Frontal cortex (tissue), 3 donors: ENCODE measurements at regions not wholly inside any gene's neighbourhood (a gene's known extent, or its start where the extent isn't known, plus 50 kb on each side); places are given as distances from the start of the nearest gene placed in this dataset.

Experiments used
- DNase-seq, 2 donors: peaks; one replicate each; pipeline ENCODE4 v3.0.0; 2012; ENCODE audit warnings: low spot score in 2 of 2
- FAIRE-seq: peaks from 2 replicates; lab custom pipeline; 2012; peaks lifted over from hg19 to GRCh38; lab: Jason Lieb, UNC
- donor health status: control.
- donor health status: control.
- donor health status: control.

- FAIRE-seq = no peak
- no peak for DNase-seq
These were observed 276.6 kb upstream of the GADL1 start for GRCh38 chr3:31170932-31171670.

- FAIRE-seq (no peak), DNase-seq (no peak)
These were observed 277.9 kb upstream of the GADL1 start for GRCh38 chr3:31172336-31172735.

- DNase-seq (no peak), FAIRE-seq (no peak)
These were observed 278.8 kb upstream of the GADL1 start for GRCh38 chr3:31173118-31173718.

DNA sequence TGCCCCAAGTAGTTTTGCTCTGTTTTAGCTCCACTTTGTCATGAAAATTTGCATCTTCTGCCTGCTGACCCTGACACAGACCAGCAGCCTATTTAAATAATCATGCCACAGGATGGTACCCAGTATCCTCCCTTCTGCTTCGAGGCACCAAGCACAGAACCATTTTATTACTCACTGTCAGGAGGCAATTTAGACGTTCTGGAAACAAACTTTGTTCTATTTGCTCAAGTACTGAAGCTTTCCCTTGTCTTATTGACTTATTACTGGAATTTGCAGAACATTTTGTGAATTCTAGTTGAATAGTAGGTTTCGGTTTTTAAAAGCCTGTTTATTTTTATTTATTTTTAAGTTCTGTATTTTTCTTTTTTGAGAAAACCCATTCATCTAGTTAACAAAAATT is 279.6 kb upstream of the GADL1 start:
- DNase-seq = no peak
- FAIRE-seq = no peak

DNA sequence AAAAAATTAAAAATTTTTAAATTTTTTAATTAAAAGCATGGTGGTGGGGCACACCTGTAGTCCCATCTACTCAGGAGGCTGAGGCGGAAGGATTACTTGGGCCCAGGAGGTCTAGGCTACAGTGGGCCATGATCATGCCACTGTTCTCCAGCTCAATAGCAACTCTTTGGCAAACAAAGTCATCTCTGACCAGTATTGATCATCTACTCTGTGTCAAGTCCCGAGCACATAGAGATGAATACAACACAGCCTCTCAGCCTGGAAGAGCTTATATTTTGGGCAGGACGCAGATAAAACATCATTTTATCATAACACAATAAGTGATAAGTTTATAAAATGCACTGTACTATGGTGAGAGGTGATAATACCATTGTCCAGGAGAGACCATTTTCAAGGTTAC is 281.6 kb upstream of the GADL1 start:
- DNase-seq (no peak), FAIRE-seq (no peak)

GRCh38 chr3:31178467-31178866 is 284.0 kb upstream of the GADL1 start:
- DNase-seq (no peak), FAIRE-seq (no peak)

- FAIRE-seq (no peak), DNase-seq (no peak)
These were observed 285.3 kb upstream of the GADL1 start for GRCh38 chr3:31179768-31180167.

DNA sequence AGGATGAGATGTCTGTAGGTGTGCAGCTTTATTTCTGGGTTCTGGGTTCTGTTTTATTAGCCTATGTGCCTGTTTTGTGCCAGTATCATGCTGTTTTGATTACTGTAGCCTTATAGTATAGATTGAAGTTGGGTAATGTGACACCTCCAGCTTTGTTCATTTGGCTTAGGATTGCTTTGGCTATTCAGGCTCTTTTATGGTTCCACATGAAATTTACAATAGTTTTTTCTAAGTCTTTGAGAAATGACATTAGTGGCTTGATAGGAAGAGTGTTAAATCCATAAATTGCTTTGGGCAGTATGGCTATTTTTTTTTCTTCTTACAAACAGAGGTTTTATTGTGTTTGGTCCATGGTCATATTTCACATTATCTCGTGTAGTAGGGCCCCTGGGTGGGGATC is 285.8 kb upstream of the GADL1 start:
- FAIRE-seq = no peak
- no peak for DNase-seq

DNA sequence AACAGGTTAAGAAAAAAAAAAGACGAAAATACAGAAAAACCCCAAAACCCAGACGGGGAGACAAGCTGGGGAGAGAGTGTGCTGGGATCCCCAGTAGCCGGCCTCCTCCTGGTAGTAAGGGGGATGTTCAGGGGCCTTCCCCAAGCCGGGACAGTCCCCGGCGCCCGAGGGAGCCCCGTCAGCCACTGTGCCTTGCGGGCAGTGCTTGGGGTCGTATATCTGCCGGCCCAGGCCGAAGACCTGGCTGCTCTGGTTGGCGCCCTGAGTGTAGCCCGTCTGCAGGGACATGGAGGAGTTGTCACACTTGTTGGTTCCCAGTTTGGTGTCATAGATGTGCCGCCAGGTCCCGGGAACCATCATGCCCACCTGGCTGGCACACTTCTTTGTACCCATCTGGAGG is 287.2 kb upstream of the GADL1 start:
- DNase-seq = no peak
- no peak for FAIRE-seq

GRCh38 chr3:31182661-31183060 is 288.2 kb upstream of the GADL1 start:
- DNase-seq = no peak
- no peak for FAIRE-seq

DNA sequence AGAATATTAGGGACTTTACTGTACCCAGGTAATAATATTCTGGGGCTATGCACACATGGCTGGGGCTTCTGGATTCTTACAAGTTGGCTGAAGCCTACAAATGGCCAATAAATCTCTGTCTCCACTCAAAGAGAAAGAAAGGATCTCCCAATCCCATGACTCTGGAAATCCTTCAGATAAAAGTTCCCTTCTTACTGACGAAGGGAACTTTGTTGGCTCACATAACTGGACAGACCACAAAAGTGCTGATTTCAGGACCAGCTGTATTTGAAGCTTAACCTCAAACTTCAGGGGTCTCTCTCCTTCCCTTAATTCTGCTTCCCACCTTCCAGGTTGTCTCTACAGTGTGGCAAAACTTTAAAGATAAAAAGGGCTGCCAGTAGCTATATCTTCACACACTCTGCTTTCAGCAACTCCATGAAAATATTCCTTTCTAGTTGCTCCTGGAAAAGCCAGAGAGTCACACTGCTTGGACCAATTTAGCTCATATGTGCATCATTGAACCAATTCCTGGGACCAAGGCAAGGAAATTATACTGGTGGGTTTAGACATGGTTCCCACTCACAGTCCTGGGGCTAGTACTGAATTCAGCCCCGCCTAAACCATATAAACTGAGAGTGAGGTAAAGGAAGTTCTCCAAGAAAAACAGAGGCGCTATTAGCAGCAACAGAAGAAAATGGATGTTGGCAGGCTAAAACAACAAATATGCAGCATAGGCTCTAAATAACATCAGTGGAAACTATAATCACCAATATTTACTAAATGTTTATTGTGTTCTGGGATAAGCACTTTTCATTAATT is 290.0 kb upstream of the GADL1 start:
- DNase-seq (no peak), FAIRE-seq (no peak)

GRCh38 chr3:31185062-31185357 is 290.5 kb upstream of the GADL1 start:
- FAIRE-seq (no peak), DNase-seq (no peak)

GRCh38 chr3:31186041-31186440 is 291.6 kb upstream of the GADL1 start:
- FAIRE-seq = no peak
- no peak for DNase-seq

DNA sequence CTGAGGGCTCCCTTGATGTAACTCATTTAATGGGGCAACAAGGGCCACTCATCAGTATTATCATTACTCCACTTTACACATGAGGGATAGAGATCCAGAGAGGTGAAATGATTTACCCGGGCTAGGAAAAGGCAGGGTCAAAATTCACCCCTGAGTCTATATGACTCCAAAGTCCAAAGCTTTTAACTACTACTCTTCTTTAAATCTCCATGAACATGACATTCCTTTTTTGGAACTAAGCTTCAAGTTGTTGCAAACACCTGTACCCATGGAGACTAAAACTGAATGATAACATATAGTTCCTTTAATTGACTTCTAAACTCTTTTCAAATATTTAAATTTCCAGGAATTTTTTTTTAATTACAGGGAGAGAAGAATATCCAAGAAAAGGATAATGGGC is 292.9 kb upstream of the GADL1 start:
- DNase-seq = no peak
- FAIRE-seq = no peak

DNA sequence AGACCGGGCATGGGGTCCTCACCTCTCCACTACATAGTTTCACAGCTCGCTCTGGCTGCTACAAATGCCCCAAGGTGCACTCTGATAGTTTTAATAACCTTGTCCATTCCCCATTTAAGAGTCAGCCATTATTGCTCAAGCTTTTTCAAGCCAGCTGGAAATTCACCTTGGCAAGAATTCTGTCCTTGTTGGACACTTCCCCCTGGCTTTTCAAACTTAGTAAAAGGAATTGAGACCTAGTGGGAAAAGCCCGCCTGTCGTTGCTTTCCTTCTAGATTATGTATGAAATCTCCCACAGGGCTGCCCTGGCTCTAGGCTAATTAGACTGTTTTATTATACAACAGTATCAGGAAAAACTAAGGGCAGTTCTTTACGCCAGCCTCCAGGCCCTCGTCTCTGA is 293.7 kb upstream of the GADL1 start:
- FAIRE-seq = no peak

DNA sequence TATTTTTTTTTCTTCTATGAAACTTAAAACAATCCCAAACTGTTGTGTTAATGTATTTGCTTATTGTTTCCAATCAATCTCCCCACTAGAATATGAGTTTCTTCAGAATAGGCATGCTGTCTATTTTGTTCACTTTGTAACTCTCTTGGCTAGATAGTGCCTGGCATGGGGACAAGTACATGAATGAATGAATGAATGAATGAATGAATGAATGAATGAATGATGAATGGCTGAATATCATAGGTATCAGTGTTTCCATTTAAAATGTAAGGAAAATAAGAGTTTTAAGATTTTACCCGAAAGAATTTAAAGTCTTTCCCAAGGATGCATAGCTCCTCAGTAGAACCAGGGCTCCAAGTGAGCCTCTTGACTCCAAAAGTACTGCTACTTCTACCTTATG is 294.9 kb upstream of the GADL1 start:
- FAIRE-seq = no peak

More for the DNA sequence above, 293.7 kb upstream of the GADL1 start:
- DNase-seq = no peak

DNA sequence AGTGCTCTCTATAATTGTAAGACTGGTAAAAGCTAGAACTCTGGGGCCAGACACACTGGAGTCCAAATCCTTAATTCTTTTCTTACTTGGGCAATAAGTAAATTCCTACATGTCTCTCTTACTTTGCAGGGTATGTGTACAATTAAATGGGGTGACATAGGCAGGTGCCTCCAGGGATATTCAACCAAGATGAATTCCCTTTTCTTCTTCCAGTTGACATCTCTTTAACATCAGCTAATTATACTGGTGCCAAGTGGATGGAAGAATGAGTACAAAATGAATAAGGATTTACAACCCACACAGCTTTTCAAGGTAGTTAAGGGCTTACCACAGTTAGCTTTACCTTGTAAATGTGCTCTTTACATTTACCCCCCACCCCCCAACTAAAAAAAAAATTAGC is 295.5 kb upstream of the GADL1 start:
- no peak for FAIRE-seq
- DNase-seq = no peak

More for the DNA sequence above, 294.9 kb upstream of the GADL1 start:
- no peak for DNase-seq

DNA sequence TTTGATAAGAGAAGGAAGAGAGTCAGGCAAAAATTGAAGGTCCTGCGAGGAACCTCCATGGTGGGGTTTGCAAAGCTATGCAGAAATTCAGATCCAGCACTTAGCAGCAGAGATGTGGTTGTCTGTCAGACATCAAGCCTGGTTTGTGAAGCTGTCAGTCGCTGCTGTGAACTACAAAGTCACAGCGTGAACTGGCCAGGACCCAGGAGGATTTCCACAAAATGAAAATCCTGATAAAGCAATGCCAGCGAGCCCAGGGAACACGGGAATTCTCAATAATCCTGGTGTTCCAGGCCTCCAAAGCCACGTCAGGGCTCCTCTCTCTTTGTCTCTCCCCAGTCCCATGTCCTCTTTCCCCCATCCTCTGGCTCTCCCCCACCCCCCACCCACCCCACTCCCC is 296.9 kb upstream of the GADL1 start:
- DNase-seq (no peak), FAIRE-seq (no peak)

GRCh38 chr3:31193429-31193828 is 299.0 kb upstream of the GADL1 start:
- FAIRE-seq = no peak

DNA sequence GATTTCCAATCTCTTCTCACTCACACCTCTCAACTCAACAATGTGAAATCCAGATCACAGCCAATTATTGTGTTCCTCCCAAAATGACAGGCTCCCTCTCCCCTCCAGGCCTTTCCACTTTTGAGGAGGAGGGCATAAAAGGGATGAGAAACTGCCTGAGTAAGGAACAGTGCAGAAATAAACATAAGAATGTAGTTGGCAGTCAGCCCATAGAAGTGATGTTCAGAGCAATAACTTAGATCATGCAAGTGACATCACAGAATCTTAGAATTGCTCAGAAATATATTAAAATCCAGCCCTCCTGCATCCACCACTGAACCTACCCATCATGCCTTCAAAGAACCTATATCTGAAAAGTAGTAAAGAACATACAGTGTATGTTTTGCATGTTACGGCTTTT is 299.4 kb upstream of the GADL1 start:
- no peak for DNase-seq
- FAIRE-seq = no peak

More at GRCh38 chr3:31193429-31193828, 299.0 kb upstream of the GADL1 start:
- no peak for DNase-seq

DNA sequence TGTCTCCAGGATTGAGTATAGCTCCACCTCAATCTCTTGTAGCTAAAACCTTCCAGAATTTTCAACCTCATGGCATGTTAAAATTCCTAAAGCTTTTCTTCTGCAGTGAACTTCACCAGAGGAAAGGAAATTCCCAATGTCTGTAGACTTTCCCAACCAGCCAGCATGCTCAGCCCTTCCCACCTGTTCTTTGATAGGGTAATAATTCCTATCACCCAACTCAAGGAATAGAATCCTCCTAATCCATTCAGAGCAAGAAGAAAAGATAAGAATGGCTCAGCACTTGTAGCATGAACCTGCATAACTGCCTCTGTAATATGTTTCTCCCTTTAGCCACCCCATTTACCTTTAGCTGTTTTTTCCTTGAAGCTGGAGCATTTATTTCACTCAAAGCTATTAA is 301.8 kb upstream of the GADL1 start:
- DNase-seq (no peak), FAIRE-seq (no peak)
